Endothelial cell of umbilical vein (primary cell): ENCODE measurements at regions not wholly inside any gene's neighbourhood (a gene's known extent, or its start where the extent isn't known, plus 50 kb on each side); places are given as distances from the start of the nearest gene placed in this dataset.

ENCODE experiments used
- BruUV-seq: library from RNA; stranded (reverse); fragments of 400-500 nt; replicated peaks from 2 replicates; lab custom pipeline; 2021; lab: Mats Ljungman, UMichigan
- CTCF ChIA-PET: fragments of 300-600, 350-600 bp; sonication (Branson Sonifier 250); formaldehyde crosslinking; loops from one replicate; lab custom pipeline; 2021; ENCODE audit warnings: antibody characterized with exemption, inconsistent platforms; lab: Charles Lee
- POLR2A ChIA-PET: fragments of 300-600, 350-600 bp; sonication (Branson Sonifier 250); formaldehyde crosslinking; loops from one replicate; lab custom pipeline; 2021; ENCODE audit warnings: antibody characterized with exemption, inconsistent platforms; lab: Charles Lee
- DNase-seq: peaks from one replicate; pipeline ENCODE4 v3.0.0-alpha.2; 2011; ENCODE audit warnings: low read depth, low spot score
- FAIRE-seq: peaks from 2 replicates; lab custom pipeline; 2011; peaks lifted over from hg19 to GRCh38; lab: Jason Lieb, UNC
- H2AFZ ChIP-seq: 2 replicates; pipeline ENCODE4 v1.6.0; 2012; ENCODE audit warnings: low read depth, low read length, control low read depth, inconsistent platforms
- H3K27ac ChIP-seq: 2 replicates; pipeline ENCODE4 v1.5.1; 2011; ENCODE audit warnings: low read depth, mild to moderate bottlenecking, control low read depth, low read length, moderate library complexity; ENCODE audit not compliant: insufficient read depth
- H3K27me3 ChIP-seq, 2 experiments: 2 replicates each; pipeline versions ENCODE4 v1.6.0 to v1.6.1; 2011; ENCODE audit warnings: low read length in 2 of 2, mixed read lengths in 1 of 2; ENCODE audit not compliant: control insufficient read depth in 2 of 2, insufficient read depth in 2 of 2
- H3K36me3 ChIP-seq, 2 experiments: 2 replicates in 1 of 2; 3 replicates in 1 of 2; pipeline ENCODE4 v1.5.1; 2011; ENCODE audit warnings: low read length in 2 of 2, mild to moderate bottlenecking in 1 of 2, moderate library complexity in 1 of 2; ENCODE audit not compliant: control insufficient read depth in 2 of 2, insufficient read depth in 2 of 2; ENCODE audit errors: extremely low read depth in 1 of 2
- H3K4me1 ChIP-seq: 3 replicates; pipeline ENCODE4 v1.5.1; 2011; ENCODE audit warnings: mild to moderate bottlenecking, low read length; ENCODE audit not compliant: control insufficient read depth, insufficient read depth; ENCODE audit errors: extremely low read depth
- H3K4me2 ChIP-seq: 2 replicates; pipeline ENCODE4 v1.6.1; 2011; ENCODE audit warnings: low read length, control low read depth, mixed read lengths; ENCODE audit not compliant: insufficient read depth
- H3K4me3 ChIP-seq, 3 experiments: fragments of 200-600 bp in 1 of 3; sonication (generic), shearing (Covaris generic) in 1 of 3; replicated peaks in 1 of 3; 2 replicates each; pipeline ENCODE4 v1.5.1; 2011 to 2016; ENCODE audit warnings: control low read depth in 3 of 3, low read length in 3 of 3, mild to moderate bottlenecking in 2 of 3, inconsistent platforms in 1 of 3, low read depth in 1 of 3, moderate library complexity in 1 of 3; ENCODE audit not compliant: insufficient read depth in 1 of 3
- H3K79me2 ChIP-seq: 2 replicates; pipeline ENCODE4 v1.6.0; 2012; ENCODE audit warnings: low read length, inconsistent platforms; ENCODE audit not compliant: control insufficient read depth, insufficient read depth
- H3K9ac ChIP-seq: replicated peaks from 2 replicates; pipeline ENCODE3; 2011; ENCODE audit warnings: low read length, control low read depth; ENCODE audit not compliant: insufficient read depth; ENCODE audit errors: extremely low read depth
- H3K9me1 ChIP-seq: replicated peaks from 3 replicates; pipeline ENCODE4 v1.6.0; 2011; ENCODE audit warnings: mild to moderate bottlenecking, low read length; ENCODE audit not compliant: control insufficient read depth, insufficient read depth; ENCODE audit errors: extremely low read depth
- H3K9me3 ChIP-seq: replicated peaks from 2 replicates; pipeline ENCODE4 v1.5.1; 2012; ENCODE audit warnings: low read length, inconsistent platforms; ENCODE audit not compliant: control insufficient read depth, insufficient read depth
- H4K20me1 ChIP-seq: replicated peaks from 2 replicates; pipeline ENCODE3; 2011; ENCODE audit warnings: mild to moderate bottlenecking, low read length; ENCODE audit not compliant: control insufficient read depth, insufficient read depth; ENCODE audit errors: extremely low read depth
- EZH2 ChIP-seq: IDR thresholded peaks from 2 replicates; pipeline ENCODE4 v1.6.1; 2012; ENCODE audit warnings: borderline replicate concordance, low read depth, mild to moderate bottlenecking, moderate library complexity, low read length, inconsistent platforms; ENCODE audit not compliant: severe bottlenecking
- FOS ChIP-seq: IDR thresholded peaks from 2 replicates; pipeline ENCODE4 v1.6.1; 2011; ENCODE audit warnings: mild to moderate bottlenecking, low read length, moderate library complexity, borderline replicate concordance; ENCODE audit not compliant: insufficient read depth
- GATA2 ChIP-seq: IDR thresholded peaks from 2 replicates; pipeline ENCODE4 v1.7.0; 2011; ENCODE audit warnings: low read depth, mild to moderate bottlenecking, moderate library complexity, mixed read lengths, low read length; ENCODE audit not compliant: insufficient read length, insufficient read depth
- JUN ChIP-seq: IDR thresholded peaks from 2 replicates; pipeline ENCODE4 v1.6.1; 2011; ENCODE audit warnings: borderline replicate concordance, low read depth; ENCODE audit not compliant: insufficient read length, insufficient read depth
- MYC ChIP-seq: IDR thresholded peaks from one replicate; pipeline ENCODE4 v1.6.1; 2011; ENCODE audit warnings: mild to moderate bottlenecking, low read depth, low read length
- POLR2A ChIP-seq: IDR thresholded peaks from 2 replicates; pipeline ENCODE4 v1.6.1; 2012; ENCODE audit warnings: low read depth, mild to moderate bottlenecking, control low read depth, low read length
- POLR2AphosphoS5 ChIP-seq: IDR thresholded peaks from 2 replicates; pipeline ENCODE4 v1.6.1; 2012; ENCODE audit warnings: low read depth, mild to moderate bottlenecking, control low read depth, low read length, moderate library complexity; ENCODE audit not compliant: insufficient read depth
- dilution Hi-C: fragments of 300-500 bp; cut with MboI; formaldehyde crosslinking; loops from one replicate; pipeline ENCODE4 v1.15.0; 2019; ENCODE audit warnings: low sequenced_read_pairs; ENCODE audit not compliant: extremely low pct_ligation_motif_present
- intact Hi-C: fragments of 100-400 bp; cut with micrococcal nuclease; formaldehyde crosslinking; loops from one replicate; pipeline ENCODE4 v1.10.0; 2022
- TF ChIP-seq, protein P1 (sequence below), 2 donors: IDR thresholded peaks; 1 replicate in 1 of 2; 2 replicates in 1 of 2; pipeline ENCODE4 v1.5.1; 2011; ENCODE audit warnings: low read length in 2 of 2, mild to moderate bottlenecking in 2 of 2, moderate library complexity in 2 of 2, control low read depth in 1 of 2, inconsistent platforms in 1 of 2, low read depth in 1 of 2; ENCODE audit not compliant: insufficient read depth in 1 of 2; ENCODE audit errors: extremely low read depth in 1 of 2
- TF ChIP-seq, protein P2 (sequence below): IDR thresholded peaks from 2 replicates; pipeline ENCODE4 v1.6.1; 2011; ENCODE audit not compliant: insufficient read depth, insufficient read length

DNA sequence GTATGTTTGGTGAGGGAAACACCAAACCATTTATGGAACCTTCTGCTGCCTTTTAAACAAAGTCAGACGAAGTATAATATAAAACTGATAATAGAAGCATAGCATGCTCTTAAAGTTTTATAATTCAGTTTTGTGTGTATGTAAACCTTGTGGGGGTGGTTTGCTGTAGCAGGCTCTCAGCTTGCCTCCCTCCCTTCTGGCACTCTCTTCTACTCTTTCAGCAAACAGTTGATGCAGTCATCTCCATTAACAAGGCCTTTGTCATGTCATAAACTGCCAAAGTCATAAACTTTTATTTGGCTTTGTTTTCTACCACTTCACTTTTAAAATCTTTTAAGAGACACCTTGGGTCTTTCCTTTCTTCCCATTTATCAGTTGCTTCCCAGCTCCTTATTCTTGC is 448.2 kb upstream of the SETBP1 start:
- TF ChIP-seq, protein P1, sequence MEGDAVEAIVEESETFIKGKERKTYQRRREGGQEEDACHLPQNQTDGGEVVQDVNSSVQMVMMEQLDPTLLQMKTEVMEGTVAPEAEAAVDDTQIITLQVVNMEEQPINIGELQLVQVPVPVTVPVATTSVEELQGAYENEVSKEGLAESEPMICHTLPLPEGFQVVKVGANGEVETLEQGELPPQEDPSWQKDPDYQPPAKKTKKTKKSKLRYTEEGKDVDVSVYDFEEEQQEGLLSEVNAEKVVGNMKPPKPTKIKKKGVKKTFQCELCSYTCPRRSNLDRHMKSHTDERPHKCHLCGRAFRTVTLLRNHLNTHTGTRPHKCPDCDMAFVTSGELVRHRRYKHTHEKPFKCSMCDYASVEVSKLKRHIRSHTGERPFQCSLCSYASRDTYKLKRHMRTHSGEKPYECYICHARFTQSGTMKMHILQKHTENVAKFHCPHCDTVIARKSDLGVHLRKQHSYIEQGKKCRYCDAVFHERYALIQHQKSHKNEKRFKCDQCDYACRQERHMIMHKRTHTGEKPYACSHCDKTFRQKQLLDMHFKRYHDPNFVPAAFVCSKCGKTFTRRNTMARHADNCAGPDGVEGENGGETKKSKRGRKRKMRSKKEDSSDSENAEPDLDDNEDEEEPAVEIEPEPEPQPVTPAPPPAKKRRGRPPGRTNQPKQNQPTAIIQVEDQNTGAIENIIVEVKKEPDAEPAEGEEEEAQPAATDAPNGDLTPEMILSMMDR (IDR thresholded peaks at IDR 0.05; ENCODE audit: extremely low read depth in 1 of 2, insufficient read depth in 1 of 2, low read depth in 1 of 2, low read length in 2 of 2): no peak
- TF ChIP-seq, protein P2, sequence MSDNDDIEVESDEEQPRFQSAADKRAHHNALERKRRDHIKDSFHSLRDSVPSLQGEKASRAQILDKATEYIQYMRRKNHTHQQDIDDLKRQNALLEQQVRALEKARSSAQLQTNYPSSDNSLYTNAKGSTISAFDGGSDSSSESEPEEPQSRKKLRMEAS: no peak
- TF ChIP-seq POLR2A (no peak), MYC (no peak), JUN (no peak), GATA2 (no peak), EZH2 (no peak), FOS (no peak), POLR2AphosphoS5 (no peak)
- ChIA-PET POLR2A (no interaction called here), CTCF (no interaction called here)
- Histone ChIP-seq H3K4me1 (no peaks in the 10 kb centered on the region), H3K36me3 (no peaks in the 10 kb centered on the region), H3K4me2 (no peak overlapping the region), H3K9ac (no peak overlapping the region), H4K20me1 (no peaks in the 10 kb centered on the region), H3K9me1 (no peaks in the 10 kb centered on the region), H2AFZ (no peak overlapping the region), H3K79me2 (no peaks in the 10 kb centered on the region), H3K9me3 (no peaks in the 10 kb centered on the region), H3K4me3 (no peak overlapping the region), H3K27me3 (no peaks in the 10 kb centered on the region), H3K27ac (no peak overlapping the region)
- no TSS peak for BruUV-seq
- intact Hi-C loops: loop anchor here (10.0 kb wide), 1 partner anchor 58 kb away; no protein-coding TSS in a partner anchor
- FAIRE-seq (no peak), DNase-seq (no peak)
- dilution Hi-C loops: no loop called here
